ENCODE measurements at regions not wholly inside any gene's neighbourhood (a gene's known extent, or its start where the extent isn't known, plus 50 kb on each side); places are given as distances from the start of the nearest gene placed in this dataset.

GRCh38 chr10:36157486-36157885 is 515.4 kb upstream of the FZD8 start:
- DNase-seq = no peak

GRCh38 chr10:36148207-36148606 is 506.1 kb upstream of the FZD8 start:
- DNase-seq = no peak

DNA sequence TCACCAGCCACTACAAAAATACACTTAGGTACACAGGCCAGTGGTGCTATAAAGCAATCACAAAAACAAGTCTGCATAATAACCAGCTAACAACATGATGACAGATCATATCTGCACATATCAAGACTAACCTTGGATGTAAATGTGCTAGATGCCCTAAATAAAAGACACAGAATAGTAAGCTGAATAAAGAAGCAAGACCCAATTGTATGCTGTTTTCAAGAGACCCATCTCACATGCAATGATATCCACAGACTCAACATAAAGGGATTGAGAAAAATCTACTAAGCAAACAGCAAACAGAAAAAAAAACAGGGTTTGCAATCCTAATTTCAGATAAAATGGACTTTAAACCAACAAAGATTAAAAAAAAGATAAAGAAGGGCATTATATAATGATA is 505.4 kb upstream of the FZD8 start:
- no peak for DNase-seq

DNA sequence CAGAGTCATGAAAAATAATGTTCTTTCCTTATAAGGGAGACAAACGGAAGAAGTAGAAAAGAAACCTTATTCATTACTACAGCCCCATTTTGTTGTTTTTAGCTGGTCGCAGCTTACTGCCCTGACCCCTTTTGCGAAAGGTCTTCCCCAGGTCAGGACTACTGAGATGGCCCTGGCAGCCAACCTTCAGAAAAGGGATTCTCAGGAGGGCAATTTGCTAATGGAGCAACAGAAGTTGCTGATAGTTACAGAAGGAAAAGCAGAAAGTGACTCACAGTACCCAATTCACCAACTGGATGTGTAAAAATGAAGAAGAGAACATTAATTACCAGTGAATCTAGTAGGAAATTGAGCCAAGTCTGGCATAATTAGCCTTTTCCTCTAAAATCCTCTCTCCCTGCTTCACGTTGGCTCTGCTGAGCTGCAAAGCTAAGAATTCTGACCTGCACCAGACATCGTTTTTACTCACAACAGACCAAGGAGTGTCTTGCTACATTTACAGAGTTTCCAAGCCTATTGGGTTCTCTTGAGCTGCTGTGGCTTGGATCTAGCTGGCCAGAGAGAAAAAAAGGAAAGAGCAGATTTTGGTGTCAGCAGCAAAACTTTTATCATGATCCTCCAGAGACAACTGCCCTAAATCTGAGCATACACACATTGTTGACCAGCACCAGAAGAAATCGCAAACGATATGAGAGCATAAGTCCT is 499.9 kb upstream of the FZD8 start:
- no peak for DNase-seq

GRCh38 chr10:36129051-36129450 is 487.0 kb upstream of the FZD8 start:
- DNase-seq = no peak

DNA sequence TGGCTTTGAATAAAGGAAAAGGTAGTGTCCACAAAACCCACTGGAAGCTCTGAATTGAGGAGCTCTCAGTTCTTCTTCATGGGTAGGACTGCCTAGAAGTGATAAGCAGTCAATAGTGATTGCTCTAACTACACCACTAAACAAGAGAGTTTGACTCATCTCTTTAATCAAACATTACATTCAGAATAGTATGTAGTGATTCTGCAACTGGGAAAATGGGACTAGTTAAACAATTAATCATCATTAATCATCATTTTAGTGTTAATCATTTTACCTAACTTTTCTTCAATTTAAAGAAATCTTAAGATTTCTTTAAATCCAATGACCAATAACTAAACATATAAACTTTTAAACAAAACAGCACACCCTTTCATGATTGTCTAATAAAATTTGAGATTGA is 484.0 kb upstream of the FZD8 start:
- DNase-seq = no peak

DNA sequence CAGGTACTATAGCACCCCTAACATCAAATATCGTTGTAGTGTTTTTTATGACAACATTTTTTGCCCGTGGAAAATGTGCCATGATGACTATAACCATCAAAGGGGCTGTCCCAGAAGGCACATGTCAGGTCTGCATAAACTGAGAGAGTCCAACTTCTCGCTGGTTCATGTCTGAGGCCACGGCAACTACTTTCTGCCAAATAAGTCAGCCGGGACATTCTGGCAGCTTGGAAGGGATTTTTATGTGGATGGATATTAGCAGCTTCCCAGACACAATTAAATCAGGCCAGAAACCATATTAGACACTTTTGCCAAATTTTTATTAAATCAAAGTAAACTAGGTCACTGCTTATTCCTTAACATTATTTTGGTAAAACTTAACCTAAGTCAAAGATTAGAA is 477.4 kb upstream of the FZD8 start:
- no peak for DNase-seq

DNA sequence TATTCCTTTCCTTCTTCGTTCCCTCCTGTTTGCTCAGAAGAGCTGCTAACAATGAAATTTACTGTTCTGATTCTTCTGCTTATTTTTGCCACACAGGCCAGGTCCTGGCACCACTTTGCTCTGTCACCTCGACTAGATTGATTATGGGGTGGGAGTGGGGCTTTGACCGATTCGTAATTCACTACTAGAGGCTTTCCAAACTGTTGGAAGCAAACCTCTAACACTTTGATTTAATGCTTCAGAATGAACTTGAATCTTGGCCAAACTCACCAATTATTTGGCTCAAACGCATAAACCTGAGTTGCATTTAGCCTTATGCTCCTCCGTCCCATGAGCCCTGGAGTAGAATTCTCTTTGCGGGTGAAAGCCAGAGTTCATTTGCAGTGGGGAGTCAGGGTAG is 476.2 kb upstream of the FZD8 start:
- no peak for DNase-seq

GRCh38 chr10:36117890-36118289 is 475.8 kb upstream of the FZD8 start:
- no peak for DNase-seq

DNA sequence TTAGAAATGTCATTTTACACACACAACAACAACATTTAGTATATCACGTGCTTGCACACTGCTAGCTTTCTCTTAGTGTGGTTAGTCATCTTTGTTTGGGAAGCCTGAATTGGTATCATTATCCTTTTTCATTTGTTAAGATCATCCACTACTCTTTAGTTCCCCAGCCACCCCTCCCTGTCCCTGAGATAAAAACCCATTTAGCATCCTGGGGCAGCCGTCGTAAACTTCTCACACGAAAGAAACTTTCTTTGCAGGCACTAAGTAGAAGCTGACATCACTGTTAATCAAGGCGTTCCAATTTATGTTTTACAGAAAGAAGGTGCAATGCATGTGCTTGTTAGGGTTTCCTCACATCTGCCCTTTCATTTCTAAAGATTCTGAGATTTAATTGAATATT is 475.1 kb upstream of the FZD8 start:
- DNase-seq = no peak

DNA sequence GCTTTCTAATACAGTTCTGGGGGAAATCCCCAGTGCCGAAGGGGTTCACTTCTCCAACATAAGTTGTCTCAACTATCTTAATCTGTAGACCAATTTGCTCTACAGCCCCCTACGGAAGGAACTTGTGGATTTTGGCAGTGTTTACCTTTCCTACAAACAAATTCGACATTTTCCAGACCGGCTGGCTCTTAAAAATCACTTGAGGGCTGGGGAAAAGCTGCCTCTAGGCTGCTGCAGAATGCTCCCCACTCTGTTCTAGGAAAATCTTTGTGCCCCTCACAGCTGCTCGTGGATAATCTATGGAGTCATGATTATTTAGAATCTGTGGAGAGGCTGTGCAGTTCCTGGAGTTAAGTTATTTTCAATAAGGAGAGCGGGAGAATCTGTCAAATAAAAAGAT is 474.6 kb upstream of the FZD8 start:
- DNase-seq = no peak

DNA sequence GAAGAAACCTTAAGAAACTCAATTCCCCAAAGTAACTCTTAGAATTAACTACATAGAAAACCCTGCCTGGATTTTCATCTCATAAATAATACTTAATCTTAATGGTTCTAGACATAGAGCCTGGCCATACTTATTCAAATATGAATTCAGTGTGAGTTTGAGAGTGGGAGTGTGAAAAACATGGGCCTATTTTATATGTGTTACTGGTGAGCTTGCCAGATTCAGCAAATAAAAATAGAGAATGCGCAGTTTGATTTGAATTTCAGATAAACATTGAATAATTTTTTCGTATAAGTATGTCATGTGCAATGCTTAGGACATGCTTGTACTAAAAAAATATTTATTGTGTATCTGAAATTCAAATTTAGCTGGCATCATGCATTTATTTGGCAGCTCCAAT is 473.9 kb upstream of the FZD8 start:
- DNase-seq = no peak

- DNase-seq = no peak
These were observed 473.3 kb upstream of the FZD8 start for GRCh38 chr10:36115364-36115763.

GRCh38 chr10:36114913-36115312 is 472.8 kb upstream of the FZD8 start:
- no peak for DNase-seq

GRCh38 chr10:36114141-36114540 is 472.0 kb upstream of the FZD8 start:
- DNase-seq = no peak

- no peak for DNase-seq
These were observed 469.6 kb upstream of the FZD8 start for GRCh38 chr10:36111676-36112075.

DNA sequence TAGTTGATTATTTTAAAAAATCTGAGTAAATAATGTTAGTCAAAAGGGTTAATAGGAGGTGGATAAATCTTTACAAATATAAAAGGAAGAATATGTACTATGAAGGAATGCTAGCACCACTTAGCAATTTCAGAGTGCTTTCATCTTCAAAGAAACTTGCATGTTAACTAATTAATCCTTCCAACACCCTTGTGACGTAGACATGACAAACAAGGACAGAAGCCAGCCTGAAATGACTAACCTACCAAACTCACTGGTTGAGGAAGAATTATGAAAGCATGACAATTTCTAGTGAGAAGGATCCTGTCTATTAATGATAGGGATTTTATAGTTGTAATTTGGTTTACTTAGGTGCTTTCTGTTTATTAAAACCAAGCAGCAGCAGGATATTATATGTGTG is 468.0 kb upstream of the FZD8 start:
- DNase-seq = no peak

DNA sequence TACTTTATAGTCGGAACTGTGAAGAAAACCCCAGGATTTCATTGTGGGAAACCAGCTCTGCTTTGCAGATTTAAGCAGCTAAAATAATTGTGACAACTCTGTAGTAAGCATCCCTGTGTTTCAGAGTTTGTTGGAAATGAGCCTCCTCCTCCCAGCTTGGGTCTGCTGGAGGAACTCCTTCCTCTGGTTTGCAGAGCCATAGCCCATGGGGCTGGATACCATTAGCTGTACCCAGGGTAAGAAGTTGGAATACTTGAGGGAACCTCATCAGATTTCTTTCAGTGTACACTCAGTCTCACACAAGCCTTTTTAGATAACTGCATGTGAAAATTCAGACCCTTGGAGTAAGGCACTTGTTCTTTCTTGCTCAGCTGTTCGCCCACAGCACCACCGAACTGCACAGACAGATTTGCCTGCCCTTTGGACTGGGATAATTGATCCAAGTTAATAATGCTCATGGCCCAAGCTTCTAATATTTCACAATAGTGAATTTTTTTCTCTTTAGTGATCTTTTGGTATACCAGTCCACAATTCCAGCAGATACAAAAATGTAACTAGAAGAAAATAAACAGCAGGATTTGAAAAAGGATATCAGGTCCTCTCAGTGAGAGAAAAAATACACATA is 467.4 kb upstream of the FZD8 start:
- no peak for DNase-seq

DNA sequence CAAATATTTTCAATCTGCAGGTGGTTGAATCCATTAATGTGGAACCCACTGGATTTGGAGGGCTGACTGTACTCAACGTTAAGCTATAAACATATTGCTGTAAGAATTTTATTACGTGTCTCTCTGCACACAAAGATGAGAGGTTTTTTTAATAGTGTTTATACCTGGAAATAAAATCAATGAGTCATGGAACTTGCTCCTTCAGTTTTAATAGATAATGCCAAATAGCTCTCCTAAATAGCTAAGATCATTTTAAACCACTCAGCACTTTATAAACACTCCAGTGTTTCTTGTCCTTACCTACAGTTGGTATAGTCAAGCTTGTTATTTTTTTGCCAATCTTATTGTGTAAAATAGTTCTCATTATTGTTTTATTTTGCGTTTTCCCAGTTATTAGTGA is 455.6 kb upstream of the FZD8 start:
- DNase-seq = no peak

DNA sequence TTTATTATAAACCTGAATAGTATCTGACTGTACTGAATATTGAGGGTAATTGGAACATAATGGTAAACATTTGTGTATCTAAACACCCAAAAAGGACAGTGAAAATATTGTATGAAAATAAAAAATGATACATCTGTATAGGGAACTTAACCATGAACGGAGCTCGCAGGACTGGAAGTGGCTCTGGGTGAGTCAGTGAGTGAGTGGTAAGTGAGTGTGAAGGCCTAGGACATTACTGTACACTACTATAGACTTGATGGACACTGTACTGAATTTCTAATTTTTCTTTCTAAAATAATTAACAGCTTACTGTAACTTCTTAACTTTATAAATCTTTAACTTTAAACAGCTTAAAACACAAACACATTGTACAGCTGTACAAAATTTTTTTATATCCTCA is 454.5 kb upstream of the FZD8 start:
- no peak for DNase-seq

DNA sequence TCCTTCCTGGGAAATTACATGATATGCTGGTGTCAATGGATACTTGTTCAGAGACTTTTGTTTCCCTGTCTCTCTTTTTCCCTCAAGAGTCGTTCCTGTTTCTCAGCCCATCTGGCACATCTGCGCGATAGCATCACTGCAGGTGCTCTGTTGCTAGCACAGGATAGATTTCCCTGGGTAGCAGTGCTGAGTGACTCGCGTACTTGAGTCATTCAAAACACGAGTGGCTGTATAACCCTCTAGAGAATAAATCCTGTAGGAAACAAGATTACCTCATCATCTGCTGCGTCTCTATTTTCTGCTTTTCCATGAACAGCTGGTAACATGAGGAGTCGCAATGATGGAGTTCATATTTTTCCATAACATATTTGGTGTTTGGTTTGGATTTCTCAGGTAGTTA is 452.0 kb upstream of the FZD8 start:
- DNase-seq = no peak

DNA sequence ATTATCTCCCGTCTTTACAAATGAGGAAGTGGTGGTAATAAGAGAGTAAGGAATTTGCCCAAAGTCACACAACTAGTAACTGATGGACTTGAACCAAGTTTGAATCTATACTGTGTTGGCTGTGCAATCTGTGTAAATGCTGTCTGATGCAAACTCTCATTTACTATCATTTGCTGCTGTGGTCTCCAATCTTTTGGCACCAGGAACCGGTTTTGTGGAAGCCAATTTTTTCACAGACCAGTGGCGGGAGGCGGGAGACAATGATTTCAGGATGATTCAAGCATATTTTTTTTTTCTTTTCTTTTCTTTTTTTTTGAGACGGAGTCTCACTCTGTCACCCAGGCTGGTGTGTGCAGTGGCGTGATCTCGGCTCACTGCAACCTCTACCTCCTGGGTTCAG is 450.0 kb upstream of the FZD8 start:
- DNase-seq = no peak

- no peak for DNase-seq
These were observed 448.9 kb upstream of the FZD8 start for GRCh38 chr10:36091007-36091406.

DNA sequence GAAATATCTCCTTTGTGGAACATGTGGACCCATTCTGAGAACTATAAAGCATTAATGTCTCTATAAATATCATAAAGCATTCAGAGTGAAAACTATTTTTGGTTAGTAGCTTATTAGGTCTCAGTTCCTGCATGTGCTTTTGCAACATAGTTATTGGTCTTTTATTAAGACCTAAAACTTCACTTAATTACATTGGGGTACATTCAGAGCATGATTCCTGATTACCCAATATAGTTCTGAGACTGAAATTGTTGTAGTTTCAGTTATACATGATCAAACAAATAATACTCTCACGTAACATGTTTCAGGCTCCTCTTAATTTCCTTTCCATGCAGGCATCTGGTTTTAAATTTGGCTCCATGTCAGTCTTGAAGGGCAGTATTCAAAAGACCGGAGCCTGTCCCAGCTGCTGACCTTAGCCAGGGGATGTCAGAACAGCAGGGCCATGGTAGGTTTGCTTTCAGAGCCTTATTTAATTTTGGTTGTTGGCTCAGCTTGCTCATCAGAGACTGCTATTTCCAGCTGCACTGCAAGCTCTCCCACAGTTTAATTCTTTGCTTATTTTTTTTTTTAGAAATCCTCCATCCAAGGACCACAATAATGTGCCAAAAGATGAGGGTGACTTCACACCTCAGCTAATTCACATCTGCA is 447.8 kb upstream of the FZD8 start:
- no peak for DNase-seq

Data from OCI-M1 (cell line).